ENCODE measurements at regions not wholly inside any gene's neighbourhood (a gene's known extent, or its start where the extent isn't known, plus 50 kb on each side); places are given as distances from the start of the nearest gene placed in this dataset.
"Not testable (repeated sequence)": the region's sequence is repeated elsewhere in the genome, so short reads cannot be mapped to it uniquely, and the experiment has no call there.

DNA sequence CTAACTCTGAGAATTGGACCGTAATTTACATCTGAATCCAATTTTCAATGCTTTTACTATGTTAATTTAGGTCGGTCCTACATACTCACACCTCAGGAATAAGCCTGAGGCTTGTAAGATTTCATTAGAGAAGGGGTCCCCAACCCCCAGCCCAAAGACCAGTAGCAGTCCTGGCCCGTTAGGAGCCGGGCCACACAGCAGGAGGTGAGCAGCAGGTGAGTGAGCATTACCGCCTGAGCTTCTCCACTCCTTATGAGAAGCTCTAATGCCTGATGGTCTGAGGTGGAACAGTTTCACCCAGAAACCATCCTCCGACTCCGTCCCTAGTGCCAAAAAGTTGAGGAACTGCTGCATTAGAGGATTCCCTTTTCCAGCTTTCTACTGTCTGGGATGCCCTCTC lies 757.3 kb downstream of the SI start:
- 73 to 87% methylated on average over 7 of the region's 7 CpGs for WGBS, 2 donors
- no peak for TF ChIP-seq POLR2AphosphoS5 (IDR thresholded peaks at IDR 0.05)
- TF ChIP-seq, protein P1, sequence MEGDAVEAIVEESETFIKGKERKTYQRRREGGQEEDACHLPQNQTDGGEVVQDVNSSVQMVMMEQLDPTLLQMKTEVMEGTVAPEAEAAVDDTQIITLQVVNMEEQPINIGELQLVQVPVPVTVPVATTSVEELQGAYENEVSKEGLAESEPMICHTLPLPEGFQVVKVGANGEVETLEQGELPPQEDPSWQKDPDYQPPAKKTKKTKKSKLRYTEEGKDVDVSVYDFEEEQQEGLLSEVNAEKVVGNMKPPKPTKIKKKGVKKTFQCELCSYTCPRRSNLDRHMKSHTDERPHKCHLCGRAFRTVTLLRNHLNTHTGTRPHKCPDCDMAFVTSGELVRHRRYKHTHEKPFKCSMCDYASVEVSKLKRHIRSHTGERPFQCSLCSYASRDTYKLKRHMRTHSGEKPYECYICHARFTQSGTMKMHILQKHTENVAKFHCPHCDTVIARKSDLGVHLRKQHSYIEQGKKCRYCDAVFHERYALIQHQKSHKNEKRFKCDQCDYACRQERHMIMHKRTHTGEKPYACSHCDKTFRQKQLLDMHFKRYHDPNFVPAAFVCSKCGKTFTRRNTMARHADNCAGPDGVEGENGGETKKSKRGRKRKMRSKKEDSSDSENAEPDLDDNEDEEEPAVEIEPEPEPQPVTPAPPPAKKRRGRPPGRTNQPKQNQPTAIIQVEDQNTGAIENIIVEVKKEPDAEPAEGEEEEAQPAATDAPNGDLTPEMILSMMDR (IDR thresholded peaks at IDR 0.05), result no peak
- TF ChIP-seq POLR2A (IDR thresholded peaks at IDR 0.05), result no peak
- TF ChIP-seq EP300 (IDR thresholded peaks at IDR 0.05), result no peak

DNA sequence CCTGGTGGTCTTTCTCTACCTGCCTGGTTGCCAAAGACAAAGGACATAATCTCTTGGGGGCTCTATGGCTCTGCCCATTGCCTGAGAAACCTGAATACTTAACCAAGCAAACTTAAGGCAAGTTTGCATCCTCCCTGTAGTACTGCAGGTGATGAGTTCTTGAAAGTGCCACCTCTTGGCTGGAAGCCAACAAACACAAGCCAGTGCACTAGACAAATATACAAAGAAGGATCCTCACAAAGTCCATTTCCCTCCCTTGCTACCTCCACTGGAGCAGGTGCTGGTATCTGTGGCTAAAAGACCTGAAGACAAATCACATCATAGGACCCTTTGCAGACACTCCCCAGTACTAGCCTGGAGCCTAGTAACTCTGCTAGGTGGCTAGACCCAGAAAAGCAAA lies 772.3 kb downstream of the SI start:
- Histone ChIP-seq H3K4me3 (no peak overlapping the region), H3K36me3 (no peaks in the 10 kb centered on the region), H3K9me3 (peaks cover 0 to 3% (median 0%) of the 10 kb centered on the region in 4 donors), H3K27ac (no peak overlapping the region), H3K4me1 (peaks cover 0 to 34% (median 7%) of the 10 kb centered on the region in 4 donors), H3K27me3 (no peaks in the 10 kb centered on the region)
- DNase-seq, result no peak
- intact Hi-C loops (cut with DNase I), result no loop called here
- TF ChIP-seq EP300 (IDR thresholded peaks at IDR 0.05) (no peak), POLR2AphosphoS5 (IDR thresholded peaks at IDR 0.05) (no peak), POLR2A (IDR thresholded peaks at IDR 0.05) (no peak)
- TF ChIP-seq, protein P1 (IDR thresholded peaks at IDR 0.05), result no peak

More for the DNA sequence above, 757.3 kb downstream of the SI start:
- no peak for DNase-seq
- intact Hi-C loops (cut with DNase I), result no loop called here
- no peak overlapping the region for H3K4me3 ChIP-seq
- no peaks in the 10 kb centered on the region for H3K9me3 ChIP-seq
- no peaks in the 10 kb centered on the region for H3K27me3 ChIP-seq
- no peak overlapping the region for H3K27ac ChIP-seq
- no peaks in the 10 kb centered on the region for H3K4me1 ChIP-seq
- no peaks in the 10 kb centered on the region for H3K36me3 ChIP-seq

DNA sequence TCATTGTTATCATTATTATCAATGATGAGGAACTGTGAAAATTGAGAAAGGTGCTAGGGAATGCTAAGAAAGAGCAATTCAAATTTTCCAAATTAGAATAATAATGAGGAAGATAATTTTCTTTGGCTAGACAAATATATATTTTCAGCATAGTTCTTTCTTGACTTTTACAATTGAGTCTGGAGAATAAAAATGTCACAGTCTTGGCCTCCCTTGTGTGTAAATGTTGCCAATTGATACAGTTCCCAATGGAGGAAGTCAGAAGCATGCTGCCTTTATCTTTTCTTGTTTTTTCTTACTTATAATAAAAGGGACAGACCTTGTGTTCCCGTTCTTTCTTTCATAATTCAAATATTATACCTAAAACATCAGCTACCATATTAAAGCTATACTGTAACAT lies 774.4 kb downstream of the SI start:
- peaks cover 0 to 35% (median 7%) of the 10 kb centered on the region in 4 donors for H3K4me1 ChIP-seq
- no peak overlapping the region for H3K4me3 ChIP-seq
- intact Hi-C loops (cut with DNase I), result no loop called here
- H3K9me3 ChIP-seq, result no peaks in the 10 kb centered on the region
- WGBS, 2 donors, result 76 to 88% methylated on average over 1 of the region's 1 CpG
- no peak for TF ChIP-seq POLR2A (IDR thresholded peaks at IDR 0.05)
- TF ChIP-seq POLR2AphosphoS5 (IDR thresholded peaks at IDR 0.05), result peak in 2 of 4 donors; percentile 55 to 62
- TF ChIP-seq EP300 (IDR thresholded peaks at IDR 0.05), result no peak
- TF ChIP-seq, protein P1 (IDR thresholded peaks at IDR 0.05), result no peak
- H3K36me3 ChIP-seq, result no peaks in the 10 kb centered on the region
- H3K27me3 ChIP-seq, result no peaks in the 10 kb centered on the region
- no peak for DNase-seq
- no peak overlapping the region for H3K27ac ChIP-seq

DNA sequence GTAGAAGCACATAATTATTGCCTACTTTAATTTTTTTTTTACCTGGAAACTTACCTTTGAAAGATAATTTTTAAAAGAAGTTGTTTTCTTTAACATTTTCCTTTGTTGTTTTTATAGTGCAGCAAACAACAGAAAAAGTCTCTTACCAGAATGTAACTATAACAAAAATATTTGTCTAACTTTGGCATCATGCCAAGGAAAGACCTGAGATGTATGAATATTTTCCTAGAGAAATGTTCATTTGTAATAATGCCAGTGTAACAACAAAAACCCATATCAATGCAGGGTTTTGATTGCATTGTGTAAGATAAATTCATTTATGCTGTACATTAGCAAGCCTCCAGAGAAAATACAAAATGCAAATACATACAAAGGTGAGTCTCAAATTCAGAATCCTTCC lies 775.7 kb downstream of the SI start:
- H3K27me3 ChIP-seq, result no peaks in the 10 kb centered on the region
- no peaks in the 10 kb centered on the region for H3K36me3 ChIP-seq
- no peaks in the 10 kb centered on the region for H3K9me3 ChIP-seq
- no peak for DNase-seq
- no peak overlapping the region for H3K27ac ChIP-seq
- H3K4me1 ChIP-seq, result peaks cover 0 to 35% (median 7%) of the 10 kb centered on the region in 4 donors
- no peak overlapping the region for H3K4me3 ChIP-seq
- TF ChIP-seq POLR2A (IDR thresholded peaks at IDR 0.05) (no peak), POLR2AphosphoS5 (IDR thresholded peaks at IDR 0.05) (no peak), EP300 (IDR thresholded peaks at IDR 0.05) (no peak)
- TF ChIP-seq, protein P1 (IDR thresholded peaks at IDR 0.05), result no peak
- intact Hi-C loops (cut with DNase I), result no loop called here

DNA sequence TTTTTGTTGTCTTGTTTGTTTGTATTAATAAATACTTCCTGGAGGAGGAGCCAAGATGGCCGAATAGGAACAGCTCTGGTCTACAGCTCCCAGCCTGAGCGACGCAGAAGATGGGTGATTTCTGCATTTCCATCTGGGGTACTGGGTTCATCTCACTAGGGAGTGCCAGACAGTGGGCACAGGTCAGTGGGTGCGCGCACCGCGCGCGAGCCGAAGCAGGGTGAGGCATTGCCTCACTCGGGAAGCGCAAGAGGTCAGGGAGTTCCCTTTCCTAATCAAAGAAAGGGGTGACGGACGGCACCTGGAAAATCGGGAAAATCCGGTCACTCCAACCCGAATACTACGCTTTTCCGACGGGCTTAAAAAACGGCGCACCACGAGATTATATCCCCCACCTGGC lies 786.8 kb downstream of the SI start:
- H3K36me3 ChIP-seq; H3K27me3 ChIP-seq; H3K4me3 ChIP-seq; H3K9me3 ChIP-seq; intact Hi-C loops (cut with DNase I); H3K27ac ChIP-seq; DNase-seq; H3K4me1 ChIP-seq: not testable (repeated sequence)
- 97% methylated on average over 23 of the region's 23 CpGs for WGBS, 2 donors
